HG03354 (cell line): ENCODE measurements at regions not wholly inside any gene's neighbourhood (a gene's known extent, or its start where the extent isn't known, plus 50 kb on each side); places are given as distances from the start of the nearest gene placed in this dataset.
"Not testable (repeated sequence)": the region's sequence is repeated elsewhere in the genome, so short reads cannot be mapped to it uniquely, and the experiment has no call there.

Experiments
- ATAC-seq: cut with Tn5 transposase; IDR thresholded peaks from one replicate; pipeline ENCODE4 v1.9.1; 2021; ENCODE audit warnings: mild to moderate bottlenecking; ENCODE audit not compliant: unreplicated experiment, poor library complexity, severe bottlenecking

DNA sequence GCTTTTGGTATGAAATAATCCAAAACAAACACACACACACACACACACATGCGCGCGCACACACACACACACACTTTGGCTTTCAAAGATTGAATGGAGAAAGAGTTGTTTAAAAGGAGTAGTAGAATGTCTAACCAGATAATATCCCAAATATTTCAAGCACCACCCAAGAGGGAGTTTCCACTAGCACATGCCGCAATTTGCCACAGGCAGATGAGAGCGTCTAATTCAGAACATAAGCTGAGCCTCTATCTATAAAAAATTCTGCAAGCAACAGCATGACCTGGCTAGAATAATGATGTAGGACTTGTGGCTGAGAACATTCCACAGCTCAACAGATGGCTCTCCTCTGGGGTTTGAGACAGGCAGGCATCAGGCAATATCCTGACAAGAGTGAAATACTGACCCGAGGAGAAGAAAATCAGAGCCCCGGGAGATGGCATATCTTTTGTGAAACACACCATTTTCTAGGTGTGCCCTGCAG lies 302.5 kb upstream of the GADL1 start:
- no peak for ATAC-seq

- ATAC-seq, result no peak
These were observed 303.5 kb upstream of the GADL1 start for GRCh38 chr3:31197941-31198340.

GRCh38 chr3:31198890-31199289 lies 304.4 kb upstream of the GADL1 start:
- ATAC-seq, result no peak

DNA sequence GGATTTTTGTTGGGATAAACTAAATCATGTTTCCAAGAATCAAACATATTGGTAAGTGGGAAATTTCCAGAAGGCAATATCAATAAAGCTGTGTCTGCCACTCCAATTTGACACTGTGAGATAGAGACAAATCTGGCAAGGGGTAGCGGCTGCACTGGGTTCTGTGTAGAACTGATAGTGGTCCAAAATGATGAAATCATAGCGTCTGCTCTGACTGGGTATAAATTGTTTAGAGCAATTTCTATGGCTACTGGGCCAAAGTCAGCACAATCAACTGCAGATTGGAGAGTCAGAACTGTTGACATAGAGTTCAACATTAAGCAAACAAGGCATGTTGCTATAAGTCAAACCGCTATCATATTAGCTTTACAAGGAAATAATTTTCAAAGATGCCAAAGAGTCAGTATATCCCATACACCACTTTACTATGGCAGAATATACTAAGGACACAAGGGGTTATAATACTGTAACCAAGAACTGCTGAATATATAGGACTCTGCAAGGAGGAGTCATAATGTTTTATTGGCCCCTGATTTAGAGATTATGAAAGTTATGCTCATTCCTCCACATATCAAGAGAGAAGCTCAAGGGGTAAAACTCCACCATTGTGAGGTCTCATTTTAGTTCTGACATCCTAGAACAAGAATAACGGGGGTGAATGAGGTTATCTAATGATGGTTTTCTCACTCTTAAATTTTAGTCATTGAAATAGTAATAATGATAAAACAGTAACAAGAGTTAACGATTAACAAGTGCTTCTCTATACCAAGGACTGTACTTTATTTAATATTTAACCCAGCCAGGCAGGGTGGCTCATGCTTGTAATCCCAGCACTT lies 309.7 kb upstream of the GADL1 start:
- ATAC-seq, result no peak

DNA sequence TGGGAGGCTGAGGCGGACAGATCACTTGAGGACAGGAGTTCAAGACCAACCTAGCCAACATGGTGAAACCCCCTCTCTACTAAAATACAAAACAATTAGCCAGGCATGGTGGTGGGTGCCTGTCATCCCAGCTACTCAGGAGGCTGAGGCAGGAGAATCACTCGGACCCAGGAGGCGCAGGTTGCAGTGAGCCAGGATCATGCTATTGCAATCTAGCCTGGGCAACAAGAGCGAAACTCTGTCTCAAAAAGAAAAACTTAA lies 310.3 kb upstream of the GADL1 start:
- not testable (repeated sequence) for ATAC-seq

DNA sequence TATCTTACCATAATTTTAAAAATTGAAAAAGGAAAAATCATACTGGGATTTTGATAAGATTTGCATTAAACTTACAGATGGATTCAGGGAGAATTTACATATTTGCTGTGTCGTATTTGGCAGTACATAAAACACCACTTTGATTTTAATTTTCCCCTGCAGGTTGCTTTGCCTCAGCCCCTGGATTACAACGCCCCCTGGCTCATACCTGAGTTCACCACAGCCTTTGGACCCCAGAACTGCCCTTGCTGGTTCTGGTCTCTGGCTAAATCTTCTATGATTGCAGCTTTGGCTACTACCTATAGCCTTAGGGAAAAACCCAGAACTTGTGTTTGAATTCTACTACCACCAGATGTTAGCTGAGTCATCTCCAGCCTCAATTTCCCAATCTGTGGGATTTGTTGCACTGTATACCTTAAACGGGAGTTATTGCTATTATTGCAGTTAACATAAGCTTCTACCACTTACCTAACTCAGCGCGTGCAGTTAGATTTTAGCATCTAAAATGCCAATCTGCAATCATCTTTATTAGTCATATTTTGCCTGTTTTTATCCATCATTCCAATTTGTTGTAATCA lies 315.7 kb upstream of the GADL1 start:
- ATAC-seq, result no peak

GRCh38 chr3:31213869-31214486 lies 318.7 kb upstream of the STT3B start:
- peak; percentile 62 for ATAC-seq

DNA sequence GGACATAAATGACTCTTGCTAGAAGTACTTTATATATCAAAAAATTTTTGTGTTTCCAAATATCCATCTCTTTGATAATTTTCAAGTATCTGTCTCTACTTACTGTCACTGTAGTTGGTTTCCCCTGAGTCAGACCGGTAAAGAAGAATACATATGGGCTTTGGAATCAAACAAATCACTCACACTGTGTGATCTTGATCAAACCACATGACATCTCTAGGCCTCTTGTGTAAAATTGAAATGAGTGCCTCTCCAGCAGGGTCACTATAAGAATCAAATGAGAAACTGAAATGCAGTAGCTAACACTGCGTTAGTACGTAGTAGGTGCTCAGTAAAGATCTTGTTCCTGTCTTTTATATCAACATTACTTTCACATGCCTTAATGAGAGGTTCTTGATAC lies 314.6 kb upstream of the STT3B start:
- no peak for ATAC-seq

- ATAC-seq, result peak; percentile 76
These were observed 313.4 kb upstream of the STT3B start for GRCh38 chr3:31219131-31219843.

GRCh38 chr3:31220431-31220830 lies 312.3 kb upstream of the STT3B start:
- no peak for ATAC-seq

- ATAC-seq, result no peak
These were observed 309.4 kb upstream of the STT3B start for GRCh38 chr3:31223278-31223677.

DNA sequence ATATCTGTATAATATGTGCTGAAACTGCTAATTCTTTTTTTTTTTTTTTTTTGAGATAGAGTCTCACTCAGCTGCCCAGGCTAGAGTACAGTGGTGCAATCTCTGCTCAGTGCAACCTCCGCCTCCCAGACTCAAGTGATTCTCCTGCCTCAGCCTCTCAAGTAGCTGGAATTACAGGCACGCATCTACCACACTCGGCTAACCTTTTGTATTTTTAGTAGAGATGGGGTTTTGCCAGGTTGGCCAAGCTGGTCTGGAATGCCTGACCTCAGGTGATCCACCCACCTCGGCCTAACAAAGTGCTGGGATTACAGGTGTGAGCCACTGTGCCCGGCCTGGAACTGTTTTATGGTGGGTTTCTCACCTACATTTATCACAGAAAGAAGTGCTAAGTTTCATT lies 307.8 kb upstream of the STT3B start:
- ATAC-seq, result no peak

- ATAC-seq, result no peak
These were observed 306.8 kb upstream of the STT3B start for GRCh38 chr3:31225923-31226322.

DNA sequence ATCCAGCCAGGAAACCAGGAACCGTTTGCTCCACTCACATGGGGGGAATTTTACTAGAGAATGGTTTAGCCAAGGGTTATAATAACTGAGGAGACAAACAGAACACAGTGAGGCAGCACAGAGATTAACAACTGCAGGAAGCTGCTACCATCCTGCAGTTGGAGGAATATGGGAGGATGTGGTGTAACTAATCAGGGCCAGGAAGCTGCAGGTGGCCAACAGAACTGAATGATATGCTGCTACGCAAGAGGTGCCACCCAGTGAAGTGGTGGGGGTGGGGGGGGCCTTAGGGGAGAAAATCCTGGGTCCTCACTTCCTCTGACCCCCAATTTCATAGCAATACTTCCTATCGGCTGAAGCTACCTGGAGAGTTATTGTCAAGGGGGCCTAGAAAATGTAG lies 306.4 kb upstream of the STT3B start:
- ATAC-seq, result no peak

DNA sequence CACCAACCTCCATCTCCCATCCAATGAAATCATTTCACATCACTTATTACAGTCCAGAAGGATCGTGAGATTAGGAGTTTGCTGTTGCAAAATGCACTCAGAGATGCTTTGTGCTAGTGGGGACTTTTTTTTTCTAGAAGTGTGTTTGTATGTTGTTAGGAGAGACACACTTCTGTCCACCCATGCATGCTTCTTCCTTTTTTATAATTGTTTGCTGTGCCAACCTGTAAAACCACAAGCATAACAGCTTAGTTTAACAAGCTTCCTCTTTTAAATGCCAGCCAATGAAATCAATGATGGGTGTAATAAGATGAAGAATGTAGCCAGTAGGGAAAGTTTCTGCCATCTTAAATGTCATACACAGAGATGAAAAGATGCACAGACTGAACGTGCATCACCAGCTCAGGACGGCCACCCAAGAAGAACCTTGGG lies 305.6 kb upstream of the STT3B start:
- ATAC-seq, result peak; percentile 56

- ATAC-seq, result peak; percentile 26
These were observed 302.1 kb upstream of the STT3B start for GRCh38 chr3:31230425-31231223.

DNA sequence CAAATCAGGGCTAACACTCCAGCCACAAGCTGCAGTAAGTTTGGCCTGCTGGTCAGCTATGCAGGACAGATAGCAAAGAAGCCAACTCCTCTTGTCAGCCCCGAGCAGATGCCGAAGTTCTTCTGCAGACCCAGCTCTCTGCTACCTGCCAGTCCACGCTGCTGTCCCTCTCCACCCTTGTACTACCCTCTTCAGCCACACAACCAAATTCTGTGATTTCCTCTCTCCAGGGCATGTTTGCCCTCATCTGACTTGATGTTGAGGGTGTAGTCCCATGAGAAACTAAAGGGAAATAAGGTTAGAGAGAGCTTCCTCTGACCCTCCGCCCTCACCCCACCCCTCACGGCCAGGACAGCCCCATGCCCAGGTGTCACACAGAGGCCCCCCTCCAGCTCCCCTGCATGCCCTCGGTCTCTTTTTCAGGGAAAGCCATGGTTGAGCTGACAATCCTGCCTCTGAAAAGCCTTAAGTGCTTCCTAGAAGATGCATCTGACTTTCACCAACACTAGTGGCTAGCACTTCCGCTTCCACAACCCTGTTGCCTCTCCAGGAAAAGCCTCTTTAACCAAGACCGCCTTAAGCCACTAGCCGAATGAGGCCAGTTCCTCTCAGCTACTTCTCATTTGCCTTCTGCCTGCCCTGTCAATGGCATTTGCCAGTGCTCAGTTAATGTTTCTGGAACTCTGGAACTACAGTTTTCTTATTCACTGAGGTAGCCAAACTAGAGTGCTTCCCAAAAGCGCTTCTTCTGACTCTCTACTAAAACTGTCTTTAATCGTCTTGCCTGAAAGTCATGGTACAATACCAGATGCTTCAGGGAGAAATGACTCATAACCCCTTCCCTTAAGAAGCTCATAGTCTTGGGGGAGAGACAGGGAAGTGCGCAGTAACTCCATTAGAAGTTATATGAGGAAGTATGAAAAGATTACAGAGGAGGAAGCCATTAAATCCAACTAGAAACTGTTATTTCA lies 300.4 kb upstream of the STT3B start:
- ATAC-seq, result peak; percentile 36

DNA sequence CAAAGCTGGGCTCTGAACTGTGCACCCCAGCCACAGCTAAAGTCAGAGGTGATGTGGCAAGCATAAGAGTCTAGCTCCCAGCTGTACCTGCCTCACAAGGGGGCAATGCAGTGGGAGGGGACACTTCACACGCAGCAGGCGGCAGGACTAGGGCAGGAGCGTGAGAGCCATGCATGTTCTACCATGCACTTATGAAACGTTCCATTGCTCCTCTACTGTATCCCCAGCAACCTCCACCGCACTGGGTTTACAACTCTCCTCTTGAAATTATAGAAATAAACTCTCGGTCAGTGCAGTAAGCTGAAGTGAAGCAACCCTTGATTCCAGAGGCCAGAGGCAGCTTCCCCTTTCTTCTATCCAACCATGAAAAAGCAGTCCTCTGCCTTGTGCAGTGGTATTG lies 298.6 kb upstream of the STT3B start:
- no peak for ATAC-seq
